Loucy (cell line): ENCODE measurements at regions not wholly inside any gene's neighbourhood (a gene's known extent, or its start where the extent isn't known, plus 50 kb on each side); places are given as distances from the start of the nearest gene placed in this dataset.

Experiments
- CTCF ChIP-seq: fragments of 200-600 bp; sonication (generic); conservative IDR thresholded peaks from 2 replicates; pipeline ENCODE4 v1.5.1; 2014; ENCODE audit warnings: mild to moderate bottlenecking, antibody characterized with exemption, low read length
- EZH2phosphoT487 ChIP-seq: fragments of 200-600 bp; IDR thresholded peaks from 2 replicates; pipeline ENCODE4 v1.6.1; 2018; ENCODE audit warnings: antibody characterized with exemption, mild to moderate bottlenecking, moderate library complexity, borderline replicate concordance

GRCh38 chr1:175818929-175819328, 75.5 kb upstream of the TNR start:
- TF ChIP-seq CTCF (no peak), EZH2phosphoT487 (no peak)
